ENCODE measurements at regions not wholly inside any gene's neighbourhood (a gene's known extent, or its start where the extent isn't known, plus 50 kb on each side); places are given as distances from the start of the nearest gene placed in this dataset.

DNA sequence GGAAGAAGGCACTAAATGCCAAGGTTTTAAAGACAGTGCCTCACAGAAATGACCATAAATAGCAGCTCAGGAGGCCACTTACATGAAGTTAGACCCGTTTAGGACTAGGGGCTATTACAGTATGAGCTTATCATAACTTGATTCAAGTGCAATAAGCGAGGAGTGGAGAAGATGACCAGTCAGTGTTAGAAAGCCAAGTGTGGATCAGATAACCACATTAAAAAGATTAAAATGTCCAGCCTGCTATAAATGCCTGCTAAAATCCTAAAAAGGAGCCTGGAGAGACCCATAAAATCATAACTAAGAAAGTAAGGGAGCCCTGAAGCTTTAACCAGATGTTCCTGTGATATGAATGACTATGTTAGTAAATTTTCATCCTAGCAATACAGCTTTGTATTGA, 117.5 kb upstream of the ZNF521 start:
- no peak for DNase-seq

DNA sequence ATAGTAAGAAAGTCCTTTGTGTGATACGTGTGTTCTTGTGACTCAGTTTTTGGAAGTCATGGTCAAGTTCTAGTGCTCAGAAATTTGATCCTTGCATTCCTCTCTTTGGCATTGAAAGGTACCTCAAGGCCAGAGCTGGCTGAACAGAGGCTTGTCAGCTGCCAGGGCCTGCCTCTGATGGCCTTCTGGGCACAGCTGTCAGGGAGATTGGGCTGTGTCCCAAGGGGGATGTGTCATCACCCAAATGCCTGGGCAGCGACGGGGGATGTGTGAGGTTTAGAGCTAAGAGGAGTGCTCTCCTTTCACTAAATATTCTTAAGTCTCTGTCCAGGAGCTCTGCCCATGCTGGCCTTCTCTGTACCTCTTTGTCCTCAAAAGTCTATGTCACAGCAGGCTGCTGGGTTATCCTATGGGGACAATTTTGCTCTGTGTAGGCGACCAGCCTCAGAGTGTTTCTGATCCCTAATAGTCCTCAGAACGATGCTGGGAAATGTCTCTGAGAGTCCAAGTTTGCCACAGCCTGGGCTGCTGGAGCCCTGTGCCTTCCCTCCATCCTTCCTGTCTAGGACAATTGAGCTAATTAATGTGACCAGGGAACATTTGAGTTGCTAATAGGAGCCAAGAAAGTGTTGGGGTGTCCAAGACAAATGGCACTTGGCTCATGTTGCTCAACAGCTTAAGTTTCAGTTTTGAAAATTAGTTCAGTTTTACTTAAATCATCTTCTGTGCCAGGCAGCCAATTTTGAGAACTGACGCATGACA, 115.4 kb upstream of the ZNF521 start:
- no peak for DNase-seq

DNA sequence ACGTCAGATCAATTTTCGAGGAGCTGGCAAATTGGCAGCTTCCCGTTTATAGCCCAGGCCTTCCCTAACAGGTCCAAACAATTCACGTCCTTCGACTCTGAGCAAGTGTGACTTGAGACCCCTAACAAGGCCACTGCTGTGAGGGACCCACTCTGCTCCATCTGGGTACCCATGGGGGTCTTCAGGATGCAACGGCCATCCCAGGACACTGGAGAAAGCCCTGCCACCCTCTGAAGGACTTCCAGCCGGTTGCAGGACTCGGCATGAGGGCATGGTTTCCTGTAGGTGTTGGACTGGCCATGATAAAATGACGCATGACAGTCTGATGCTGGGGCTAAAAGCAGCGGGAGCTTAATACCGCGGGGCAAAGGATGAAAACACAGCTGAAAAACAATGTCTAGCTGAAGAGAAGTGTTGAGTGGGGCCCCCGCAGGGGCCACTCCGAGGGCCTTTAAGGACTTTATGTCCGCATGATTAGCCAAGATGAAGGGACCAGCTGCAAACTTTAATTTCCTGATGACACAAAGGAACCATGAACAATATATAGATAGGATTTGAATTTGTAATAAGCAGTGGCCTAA, 113.3 kb upstream of the ZNF521 start:
- DNase-seq, result no peak

GRCh38 chr18:25464227-25464626, 112.3 kb upstream of the ZNF521 start:
- DNase-seq, result no peak

DNA sequence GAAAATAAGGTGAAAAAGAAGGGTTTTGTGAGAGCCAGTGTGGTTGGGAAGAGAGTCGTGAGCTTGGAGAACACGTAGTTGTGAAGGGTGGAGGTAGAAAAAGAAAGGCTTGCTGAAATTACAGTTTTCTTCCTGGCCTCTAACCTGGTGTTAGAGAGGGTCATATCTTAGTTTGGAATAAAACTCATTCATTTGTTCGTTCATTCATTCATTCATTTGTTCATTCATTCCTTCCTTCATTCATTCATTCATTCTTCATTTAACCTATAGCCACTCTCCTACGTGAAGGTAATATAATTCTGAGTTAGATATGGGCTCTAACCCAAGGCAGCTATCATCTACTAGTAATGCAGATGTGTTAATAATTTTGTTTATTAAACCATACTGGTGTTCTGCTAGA, 111.8 kb upstream of the ZNF521 start:
- DNase-seq, result no peak

GRCh38 chr18:25459814-25460213, 107.8 kb upstream of the ZNF521 start:
- DNase-seq, result no peak

DNA sequence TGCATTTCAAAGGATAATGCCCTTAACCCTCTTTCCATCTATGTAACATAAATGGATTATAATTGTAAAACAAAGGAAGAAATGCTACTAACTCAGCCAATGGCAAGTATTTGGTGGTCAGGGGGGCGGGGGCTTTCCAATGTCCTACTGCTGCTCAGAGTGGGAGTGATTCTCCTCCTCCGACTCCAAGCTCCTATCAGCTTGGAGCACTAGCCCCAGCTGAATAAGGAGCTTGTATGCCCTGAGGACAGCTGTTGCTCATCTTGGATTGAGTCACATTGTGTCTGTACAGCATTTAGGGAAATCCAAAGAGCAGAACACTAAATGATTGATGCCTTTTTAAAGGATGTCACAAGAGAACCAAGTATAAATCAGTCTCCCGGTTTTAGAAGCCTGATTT, 105.6 kb upstream of the ZNF521 start:
- DNase-seq, result no peak

GRCh38 chr18:25457126-25457525, 105.2 kb upstream of the ZNF521 start:
- DNase-seq, result no peak

DNA sequence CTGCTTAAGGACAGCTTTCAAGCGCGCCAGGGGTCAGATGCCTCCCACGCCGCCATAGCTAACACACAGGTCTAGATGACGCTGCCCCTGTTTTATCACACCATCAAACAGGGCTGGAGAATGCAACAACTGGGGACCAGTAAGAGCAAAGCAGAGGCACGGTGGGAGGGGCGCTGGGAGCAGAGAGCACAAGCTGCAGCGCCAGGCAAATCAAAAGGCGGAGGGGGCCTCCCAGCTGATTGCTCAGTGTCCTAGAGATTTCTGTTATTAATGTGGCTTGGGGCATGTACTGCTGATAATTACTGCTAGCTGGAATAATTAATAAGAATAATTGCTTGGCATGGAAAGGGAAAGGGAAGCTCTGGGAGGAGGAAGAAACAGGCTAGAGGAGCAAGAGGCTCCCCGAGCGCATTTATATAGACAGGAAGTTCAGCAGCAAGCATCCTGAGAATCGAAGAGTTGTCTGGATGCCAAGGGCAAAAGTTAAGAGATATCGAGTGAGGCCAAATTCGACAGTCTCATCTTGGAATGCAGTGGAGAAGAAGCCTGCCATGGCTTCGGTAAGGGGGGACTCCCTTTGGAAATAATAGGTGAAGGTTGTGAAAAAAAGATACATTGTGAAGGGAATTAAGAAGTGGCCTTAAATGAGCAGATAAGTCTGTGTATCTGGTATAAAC, 104.5 kb upstream of the ZNF521 start:
- DNase-seq, result no peak

DNA sequence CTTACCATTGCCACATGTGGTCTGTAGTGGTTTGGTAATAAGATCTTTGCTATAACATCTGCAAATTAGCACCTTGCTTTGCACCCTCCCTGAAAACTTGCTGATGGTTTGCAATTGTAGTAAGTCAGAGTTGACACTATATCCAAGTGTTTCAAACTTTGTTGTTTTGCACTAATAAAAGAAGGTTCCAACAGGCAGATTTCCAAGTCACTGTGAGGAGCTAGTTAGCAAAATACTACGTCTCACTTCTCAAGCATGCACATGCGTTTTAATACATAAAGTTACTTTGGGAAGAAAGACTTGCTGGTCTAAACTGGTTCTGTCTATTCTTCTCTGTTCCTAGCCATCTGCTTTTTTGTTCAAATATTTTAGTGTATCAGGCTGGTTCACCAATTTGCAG, 103.7 kb upstream of the ZNF521 start:
- DNase-seq, result no peak

- no peak for DNase-seq
Observed at GRCh38 chr18:25455159-25455558, 103.2 kb upstream of the ZNF521 start.

DNA sequence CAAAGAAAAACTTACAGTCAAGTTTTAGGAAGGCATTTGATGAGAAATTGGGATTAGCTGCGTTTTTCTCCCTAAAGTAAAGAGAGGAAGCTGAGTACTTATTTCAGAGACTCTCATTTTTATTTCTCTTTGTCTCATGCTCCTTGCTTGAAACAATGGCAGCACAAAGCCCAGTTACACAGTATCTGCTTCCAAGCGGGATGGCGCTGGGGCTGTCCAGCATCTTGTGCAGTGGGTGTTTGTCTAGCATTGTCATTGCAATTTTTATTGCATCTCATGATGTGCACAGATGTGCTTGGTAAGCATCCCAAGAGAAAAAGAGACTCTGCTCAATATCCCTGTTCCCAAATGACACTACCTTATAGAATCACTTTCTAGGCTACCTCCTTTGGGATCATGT, 102.8 kb upstream of the ZNF521 start:
- DNase-seq, result no peak

DNA sequence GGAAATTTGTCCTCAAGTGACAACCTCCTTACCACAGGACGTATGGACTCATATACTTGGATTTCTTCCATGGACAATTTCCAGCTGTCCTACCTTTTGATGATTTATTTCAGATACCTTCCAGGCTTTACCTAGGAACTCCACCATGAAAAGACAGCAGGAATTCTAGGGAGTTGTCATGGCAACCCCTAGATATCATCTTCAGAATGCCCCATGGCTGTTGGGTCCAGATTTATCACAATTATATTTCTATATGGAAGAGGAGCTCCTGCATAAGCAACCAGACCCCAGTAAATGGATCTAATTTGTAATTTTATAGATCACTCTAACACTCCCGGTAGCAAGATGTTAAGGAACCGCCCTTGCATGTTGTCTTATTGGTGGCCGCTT, 102.3 kb upstream of the ZNF521 start:
- DNase-seq, result no peak

GRCh38 chr18:25453556-25454269, 101.7 kb upstream of the ZNF521 start:
- no peak for DNase-seq

DNA sequence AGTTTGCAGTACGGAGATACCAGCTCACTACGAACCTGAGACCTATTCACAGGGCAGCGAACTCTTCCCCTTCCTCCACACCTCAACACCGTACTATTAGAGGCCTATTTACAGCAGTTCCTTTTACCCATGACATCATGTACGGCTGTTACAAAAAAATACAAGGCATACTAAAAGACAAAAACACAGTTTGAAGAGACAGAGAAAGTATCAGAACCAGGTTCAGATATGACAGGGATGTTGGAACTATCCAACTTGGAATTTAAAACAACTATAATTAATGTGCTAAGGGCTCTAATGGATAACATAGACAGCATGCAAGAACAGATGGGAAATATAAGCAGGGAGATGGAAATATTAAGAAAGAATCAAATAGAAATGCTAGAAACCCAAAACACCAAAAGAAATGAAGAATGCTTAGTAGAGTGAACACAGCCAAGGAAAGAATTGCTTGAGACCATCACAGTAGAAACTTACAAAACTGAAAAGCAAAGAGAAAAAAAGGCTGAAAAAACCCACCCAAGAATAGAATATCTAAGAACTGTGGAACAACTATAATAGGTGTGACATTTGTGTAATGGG, 99.2 kb upstream of the ZNF521 start:
- no peak for DNase-seq

DNA sequence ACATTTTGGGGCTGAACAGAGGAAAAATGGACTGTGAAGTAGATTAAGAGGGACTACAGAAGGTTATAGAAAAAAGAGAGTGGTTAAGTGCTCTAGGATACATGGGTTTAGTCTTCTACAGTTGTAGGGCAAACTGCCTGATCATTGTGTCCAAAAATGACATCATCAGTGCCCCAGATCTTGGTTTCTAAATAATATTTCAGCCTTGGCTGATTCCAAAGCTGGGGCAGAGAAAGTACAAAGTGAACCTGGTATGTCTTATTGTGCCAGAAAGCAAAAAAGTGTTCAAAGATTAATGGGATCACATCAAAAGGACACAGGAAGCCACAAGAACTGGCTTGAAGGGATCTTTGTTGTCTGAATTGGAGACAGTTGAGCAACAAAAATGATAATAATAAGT, 97.1 kb upstream of the ZNF521 start:
- DNase-seq, result no peak

DNA sequence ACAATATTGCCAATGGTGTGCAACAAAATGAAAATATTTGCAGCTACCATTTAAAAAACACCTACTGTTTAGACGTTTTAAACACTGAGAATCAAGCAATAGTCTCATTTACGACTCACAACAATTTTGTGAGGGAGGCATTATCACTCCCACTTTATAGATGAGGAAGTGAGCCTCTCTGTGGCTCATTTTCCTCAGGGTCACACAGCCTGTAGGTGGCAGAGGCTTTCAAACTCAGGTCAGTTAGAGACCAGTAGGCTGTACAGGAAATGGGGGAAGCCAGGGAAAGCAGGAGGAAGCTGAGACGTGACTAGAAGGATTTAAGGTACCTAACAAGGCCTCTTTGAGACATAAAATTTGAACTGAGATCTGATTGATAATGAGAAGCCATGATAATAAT, 95.0 kb upstream of the ZNF521 start:
- no peak for DNase-seq

GRCh38 chr18:25445430-25445829, 93.5 kb upstream of the ZNF521 start:
- no peak for DNase-seq

DNA sequence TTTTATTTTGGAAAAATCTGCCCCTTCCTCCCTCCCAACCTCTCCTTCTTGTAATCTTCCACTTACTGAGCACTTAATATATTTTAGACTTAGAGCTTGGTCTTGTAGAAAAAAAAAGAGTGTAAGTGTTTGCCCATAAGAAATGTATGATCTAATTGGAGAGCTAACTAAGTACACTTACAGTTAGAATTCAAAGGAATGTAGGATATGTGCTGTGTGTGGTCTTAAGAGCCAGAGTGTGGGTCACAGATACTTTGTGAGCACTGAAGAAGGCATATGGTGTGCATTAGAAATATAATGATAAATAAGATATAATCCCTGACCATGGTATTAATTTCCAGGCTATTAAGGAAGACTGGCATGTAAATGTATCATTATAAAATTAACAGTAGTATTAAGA, 91.8 kb upstream of the ZNF521 start:
- DNase-seq, result no peak

- DNase-seq, result no peak
Observed at GRCh38 chr18:25435149-25435782, 83.3 kb upstream of the ZNF521 start.

- DNase-seq, result no peak
Observed at GRCh38 chr18:25434745-25435144, 82.8 kb upstream of the ZNF521 start.

DNA sequence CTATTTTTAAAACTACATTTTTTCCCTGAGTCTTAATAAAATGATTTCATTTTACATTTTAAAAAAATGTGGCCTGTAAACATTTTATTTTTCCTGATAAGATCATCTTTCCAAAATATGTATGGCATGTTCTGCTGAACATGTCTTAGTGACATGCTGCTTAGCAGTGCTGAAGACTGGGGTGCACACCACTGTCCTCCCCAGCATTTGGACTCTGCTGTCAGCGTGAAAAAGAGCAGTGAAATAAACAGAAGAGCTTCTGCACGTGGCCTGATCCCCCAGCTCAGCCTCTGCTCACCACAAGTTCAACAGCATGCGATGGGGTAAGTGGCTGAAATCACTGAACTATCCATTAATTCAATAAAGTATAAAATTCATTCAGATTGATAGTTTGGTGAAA, 81.6 kb upstream of the ZNF521 start:
- no peak for DNase-seq

- DNase-seq, result no peak
Observed at GRCh38 chr18:25425024-25425423, 73.1 kb upstream of the ZNF521 start.

Measured in activated gamma-delta T cell treated with Interleukin-2 at 50 U/mL for 16 hours (primary cell).